ENCODE measurements at regions not wholly inside any gene's neighbourhood (a gene's known extent, or its start where the extent isn't known, plus 50 kb on each side); places are given as distances from the start of the nearest gene placed in this dataset.

DNA sequence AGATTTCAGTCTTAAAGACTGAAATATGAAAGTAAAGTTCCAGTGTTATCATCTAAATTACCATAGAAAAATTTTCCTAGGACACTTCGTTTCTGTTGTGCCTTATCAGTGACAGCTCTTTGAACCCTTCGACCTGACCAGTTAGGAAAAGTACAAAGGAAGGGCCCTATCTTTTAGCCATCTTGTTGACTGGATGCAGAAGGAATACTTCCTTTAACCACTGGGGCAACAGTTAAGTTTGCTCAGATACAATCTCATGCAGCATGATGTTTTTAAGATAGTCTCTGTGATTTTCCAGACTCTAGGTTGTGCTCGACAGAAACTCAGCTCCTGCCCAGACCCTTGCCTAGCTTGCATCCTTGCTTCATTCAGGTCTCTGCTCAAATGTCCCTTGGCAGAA, 210.5 kb upstream of the RPS6KA3 start:
- TF ChIP-seq FOXA1 (IDR thresholded peaks at IDR 0.05) = no peak
- POLR2A ChIA-PET = no interaction called here
- CTCF ChIA-PET = interaction anchor here (0.7 kb wide), 1 partner anchor 20 kb away, joined by 3 read pairs; no protein-coding TSS in a partner anchor
- DNase-seq (ENCODE audit: extremely low spot score) = no peak

DNA sequence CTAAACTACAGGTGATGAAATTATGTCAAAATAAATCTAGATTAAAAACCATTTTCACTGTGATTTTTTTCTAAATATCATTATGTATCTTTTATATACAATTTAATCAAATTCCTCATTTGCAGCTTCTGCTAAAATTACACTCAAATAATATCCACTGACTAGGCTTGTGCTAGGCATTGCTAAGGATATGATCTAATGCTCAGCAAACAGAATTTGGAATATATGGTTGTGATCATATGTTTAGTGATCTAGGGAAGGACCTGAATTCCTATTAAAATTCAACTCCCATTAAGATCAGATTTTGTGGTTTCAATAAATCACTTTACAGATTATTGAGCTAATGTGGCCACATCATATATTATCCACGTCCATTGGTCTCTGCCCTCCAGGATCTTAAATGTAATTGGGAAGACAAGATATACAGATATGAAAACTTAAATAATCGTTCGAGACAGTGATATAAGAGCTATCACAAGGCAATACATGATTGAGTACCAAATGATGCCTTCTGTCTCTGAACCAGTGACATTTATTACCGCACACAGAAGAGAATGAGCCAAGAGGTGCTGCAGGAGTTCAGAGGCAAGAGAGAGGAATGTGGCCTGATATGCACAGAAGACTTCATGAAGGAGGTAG, 206.0 kb upstream of the RPS6KA3 start:
- no peak for DNase-seq (ENCODE audit: extremely low spot score)
- TF ChIP-seq FOXK2 (IDR thresholded peaks at IDR 0.05) (no peak), FOXA1 (IDR thresholded peaks at IDR 0.05) (no peak), LEF1 (IDR thresholded peaks at IDR 0.05; ENCODE audit: borderline replicate concordance) (no peak), ELF4 (IDR thresholded peaks at IDR 0.05) (no peak), SUZ12 (IDR thresholded peaks at IDR 0.05) (no peak), ZNF384 (IDR thresholded peaks at IDR 0.05) (no peak), ARNT (IDR thresholded peaks at IDR 0.05) (no peak), SP1 (IDR thresholded peaks at IDR 0.05) (no peak), TARDBP (IDR thresholded peaks at IDR 0.05) (no peak)
- TF ChIP-seq, protein P1, sequence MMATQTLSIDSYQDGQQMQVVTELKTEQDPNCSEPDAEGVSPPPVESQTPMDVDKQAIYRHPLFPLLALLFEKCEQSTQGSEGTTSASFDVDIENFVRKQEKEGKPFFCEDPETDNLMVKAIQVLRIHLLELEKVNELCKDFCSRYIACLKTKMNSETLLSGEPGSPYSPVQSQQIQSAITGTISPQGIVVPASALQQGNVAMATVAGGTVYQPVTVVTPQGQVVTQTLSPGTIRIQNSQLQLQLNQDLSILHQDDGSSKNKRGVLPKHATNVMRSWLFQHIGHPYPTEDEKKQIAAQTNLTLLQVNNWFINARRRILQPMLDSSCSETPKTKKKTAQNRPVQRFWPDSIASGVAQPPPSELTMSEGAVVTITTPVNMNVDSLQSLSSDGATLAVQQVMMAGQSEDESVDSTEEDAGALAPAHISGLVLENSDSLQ (IDR thresholded peaks at IDR 0.05) = no peak
- POLR2A ChIA-PET = no interaction called here
- CTCF ChIA-PET = no interaction called here

DNA sequence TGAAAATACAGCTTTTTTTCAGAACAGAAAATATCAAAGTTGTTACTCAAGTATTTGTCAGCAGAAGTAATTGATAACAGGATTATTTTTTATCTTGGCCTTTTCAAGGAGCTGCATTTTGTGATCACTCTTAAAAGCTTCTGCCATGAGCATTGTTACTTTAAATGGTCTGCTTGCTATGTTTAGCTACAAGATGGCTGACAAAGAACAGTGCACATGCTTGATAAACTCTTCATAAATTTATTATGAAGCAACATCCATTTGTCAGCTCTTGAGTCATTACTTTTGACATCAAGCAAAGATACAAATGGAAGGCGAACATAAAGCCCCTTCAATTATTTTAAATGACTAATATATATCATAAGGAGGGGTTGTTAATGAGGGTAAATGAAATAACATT, 205.4 kb upstream of the RPS6KA3 start:
- POLR2A ChIA-PET = no interaction called here
- TF ChIP-seq SP1 (IDR thresholded peaks at IDR 0.05) = no peak
- TF ChIP-seq LEF1 (IDR thresholded peaks at IDR 0.05; ENCODE audit: borderline replicate concordance) = no peak
- TF ChIP-seq, protein P1 (IDR thresholded peaks at IDR 0.05) = no peak
- no peak for TF ChIP-seq BHLHE40 (IDR thresholded peaks at IDR 0.05; ENCODE audit: borderline replicate concordance)
- TF ChIP-seq SUZ12 (IDR thresholded peaks at IDR 0.05) = no peak
- no peak for TF ChIP-seq L3MBTL2 (conservative IDR thresholded peaks at IDR 0.05)
- TF ChIP-seq ZNF384 (IDR thresholded peaks at IDR 0.05) = no peak
- TF ChIP-seq CTBP1 (IDR thresholded peaks at IDR 0.05; ENCODE audit: borderline replicate concordance) = no peak
- no peak for TF ChIP-seq TARDBP (IDR thresholded peaks at IDR 0.05)
- no peak for TF ChIP-seq FOXK2 (IDR thresholded peaks at IDR 0.05)
- TF ChIP-seq FOXM1 (IDR thresholded peaks at IDR 0.05; ENCODE audit: borderline replicate concordance) = no peak
- no peak for TF ChIP-seq HDGF (IDR thresholded peaks at IDR 0.05; ENCODE audit: borderline replicate concordance)
- no peak for TF ChIP-seq NFRKB (IDR thresholded peaks at IDR 0.05)
- TF ChIP-seq ELF4 (IDR thresholded peaks at IDR 0.05) = no peak
- no peak for TF ChIP-seq ARNT (IDR thresholded peaks at IDR 0.05)
- TF ChIP-seq FOXA1 (IDR thresholded peaks at IDR 0.05) = no peak
- CTCF ChIA-PET = no interaction called here
- DNase-seq (ENCODE audit: extremely low spot score) = no peak

DNA sequence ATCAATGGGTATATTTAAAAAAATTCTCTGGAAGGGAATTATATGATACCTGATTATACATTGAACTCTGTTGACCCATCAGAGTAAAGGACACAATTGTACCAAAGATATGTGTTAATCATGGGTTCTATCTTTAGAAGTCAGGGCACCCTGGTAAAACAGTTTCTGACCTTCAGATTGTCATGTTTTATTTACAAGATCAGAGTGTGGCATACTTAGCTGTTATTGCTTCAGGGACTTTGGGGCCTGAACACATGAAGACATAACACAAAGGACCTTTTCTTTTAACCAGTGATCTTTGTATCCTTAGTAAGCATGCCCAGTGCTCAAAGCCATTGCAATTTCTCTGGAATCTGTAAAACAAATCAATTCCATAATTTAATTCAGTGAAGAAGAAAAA, 204.8 kb upstream of the RPS6KA3 start:
- ChIA-PET POLR2A (no interaction called here), CTCF (interaction anchor here (0.6 kb wide), 1 partner anchor 225 kb away, joined by 4 read pairs; no protein-coding TSS in a partner anchor)
- TF ChIP-seq TARDBP (IDR thresholded peaks at IDR 0.05) = no peak
- TF ChIP-seq L3MBTL2 (conservative IDR thresholded peaks at IDR 0.05) = no peak
- no peak for TF ChIP-seq FOXK2 (IDR thresholded peaks at IDR 0.05)
- no peak for TF ChIP-seq ZNF384 (IDR thresholded peaks at IDR 0.05)
- TF ChIP-seq BHLHE40 (IDR thresholded peaks at IDR 0.05; ENCODE audit: borderline replicate concordance) = no peak
- TF ChIP-seq ELF4 (IDR thresholded peaks at IDR 0.05) = no peak
- no peak for TF ChIP-seq HDGF (IDR thresholded peaks at IDR 0.05; ENCODE audit: borderline replicate concordance)
- no peak for TF ChIP-seq FOXA1 (IDR thresholded peaks at IDR 0.05)
- no peak for TF ChIP-seq SP1 (IDR thresholded peaks at IDR 0.05)
- no peak for TF ChIP-seq LEF1 (IDR thresholded peaks at IDR 0.05; ENCODE audit: borderline replicate concordance)
- no peak for TF ChIP-seq NFRKB (IDR thresholded peaks at IDR 0.05)
- no peak for TF ChIP-seq CTBP1 (IDR thresholded peaks at IDR 0.05; ENCODE audit: borderline replicate concordance)
- TF ChIP-seq SUZ12 (IDR thresholded peaks at IDR 0.05) = no peak
- TF ChIP-seq, protein P1 (IDR thresholded peaks at IDR 0.05) = no peak
- TF ChIP-seq FOXM1 (IDR thresholded peaks at IDR 0.05; ENCODE audit: borderline replicate concordance) = no peak
- no peak for TF ChIP-seq ARNT (IDR thresholded peaks at IDR 0.05)
- no peak for DNase-seq (ENCODE audit: extremely low spot score)

GRCh38 chrX:20463296-20464075, 196.8 kb upstream of the RPS6KA3 start:
- ChIA-PET CTCF (no interaction called here), POLR2A (no interaction called here)
- TF ChIP-seq FOXK2 (IDR thresholded peaks at IDR 0.05) = no peak
- TF ChIP-seq ARNT (IDR thresholded peaks at IDR 0.05) = no peak
- TF ChIP-seq TARDBP (IDR thresholded peaks at IDR 0.05) = no peak
- TF ChIP-seq FOXM1 (IDR thresholded peaks at IDR 0.05; ENCODE audit: borderline replicate concordance) = no peak
- TF ChIP-seq, protein P1 (IDR thresholded peaks at IDR 0.05) = no peak
- TF ChIP-seq ELF4 (IDR thresholded peaks at IDR 0.05) = no peak
- no peak for TF ChIP-seq NFRKB (IDR thresholded peaks at IDR 0.05)
- no peak for TF ChIP-seq CTBP1 (IDR thresholded peaks at IDR 0.05; ENCODE audit: borderline replicate concordance)
- DNase-seq (ENCODE audit: extremely low spot score) = no peak
